ENCODE measurements at regions not wholly inside any gene's neighbourhood (a gene's known extent, or its start where the extent isn't known, plus 50 kb on each side); places are given as distances from the start of the nearest gene placed in this dataset.
"Not testable (repeated sequence)": the region's sequence is repeated elsewhere in the genome, so short reads cannot be mapped to it uniquely, and the experiment has no call there.

GRCh38 chr1:116298213-116298579 is 74.8 kb upstream of the ATP1A1 start:
- not testable (repeated sequence) for DNase-seq (ENCODE audit: low spot score)

GRCh38 chr1:116298746-116299145 is 74.3 kb upstream of the ATP1A1 start:
- DNase-seq (ENCODE audit: low spot score), result no peak

- DNase-seq (ENCODE audit: low spot score), result no peak
Observed at GRCh38 chr1:116299248-116299647, 73.8 kb upstream of the ATP1A1 start.

DNA sequence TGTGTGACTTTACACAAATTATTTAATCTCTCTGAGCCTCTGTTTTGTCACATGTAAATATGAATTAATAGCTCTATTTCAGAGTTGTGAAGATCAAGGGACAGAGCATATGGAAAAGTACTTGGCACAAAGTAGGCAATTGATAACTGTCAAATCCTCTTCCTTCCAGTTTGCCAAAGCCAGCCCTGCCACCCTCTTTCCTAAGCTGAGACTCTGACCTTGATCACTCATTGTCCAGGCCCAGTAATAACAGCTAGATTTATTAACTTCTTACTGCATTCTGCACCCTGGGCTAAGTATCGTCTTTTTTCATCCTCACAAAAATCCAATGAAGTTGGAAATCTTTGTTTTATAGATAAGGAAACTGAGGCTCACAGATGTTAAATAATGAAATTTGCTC is 70.8 kb upstream of the ATP1A1 start:
- no peak for DNase-seq (ENCODE audit: low spot score)

GRCh38 chr1:116306102-116306501 is 66.9 kb upstream of the ATP1A1 start:
- DNase-seq (ENCODE audit: low spot score), result no peak

- DNase-seq (ENCODE audit: low spot score), result no peak
Observed at GRCh38 chr1:116306840-116307442, 66.1 kb upstream of the ATP1A1 start.

DNA sequence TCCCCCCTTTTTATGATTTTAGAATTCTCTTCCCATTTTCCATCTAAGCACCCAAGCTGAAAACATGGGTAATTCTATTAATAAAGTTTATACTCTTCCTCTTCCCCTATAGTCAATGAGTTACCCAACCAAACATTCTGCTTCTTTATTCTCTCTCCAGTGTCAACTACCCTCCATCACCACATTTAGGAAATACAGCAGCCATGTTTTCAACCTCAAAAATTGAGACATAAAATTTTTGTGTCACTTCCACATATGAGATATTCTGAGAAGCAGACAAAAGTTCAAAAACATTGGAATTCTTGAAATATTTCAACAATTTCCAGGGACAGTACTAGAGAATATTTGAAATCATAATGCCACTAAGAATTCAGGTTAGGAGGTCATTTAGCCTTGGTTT is 64.8 kb upstream of the ATP1A1 start:
- DNase-seq (ENCODE audit: low spot score), result no peak

GRCh38 chr1:116309090-116309870 is 63.8 kb upstream of the ATP1A1 start:
- DNase-seq (ENCODE audit: low spot score), result no peak

- DNase-seq (ENCODE audit: low spot score), result no peak
Observed at GRCh38 chr1:116310180-116310579, 62.9 kb upstream of the ATP1A1 start.

DNA sequence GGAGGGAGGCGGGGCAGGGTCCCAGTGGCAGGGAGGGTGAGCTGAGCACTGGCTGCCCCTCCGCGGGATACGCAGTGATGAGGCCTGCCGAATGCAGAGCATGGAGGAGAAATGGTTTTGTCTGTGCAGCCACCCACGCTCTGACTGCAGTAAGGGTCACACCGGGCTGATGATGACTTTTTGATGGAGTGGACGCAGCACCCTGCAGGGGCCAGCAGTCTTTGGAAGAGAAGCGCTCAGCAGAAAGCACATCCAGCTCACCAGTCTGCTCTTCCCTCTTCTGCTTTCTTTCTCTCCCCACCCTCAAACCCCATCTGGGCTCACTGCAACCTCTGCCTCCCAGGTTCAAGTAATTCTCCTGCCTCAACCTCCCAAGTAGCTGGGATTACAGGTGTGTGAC is 61.9 kb upstream of the ATP1A1 start:
- no peak for DNase-seq (ENCODE audit: low spot score)

- no peak for DNase-seq (ENCODE audit: low spot score)
Observed at GRCh38 chr1:116311756-116312680, 61.0 kb upstream of the ATP1A1 start.

- no peak for DNase-seq (ENCODE audit: low spot score)
Observed at GRCh38 chr1:116312681-116313069, 60.4 kb upstream of the ATP1A1 start.

DNA sequence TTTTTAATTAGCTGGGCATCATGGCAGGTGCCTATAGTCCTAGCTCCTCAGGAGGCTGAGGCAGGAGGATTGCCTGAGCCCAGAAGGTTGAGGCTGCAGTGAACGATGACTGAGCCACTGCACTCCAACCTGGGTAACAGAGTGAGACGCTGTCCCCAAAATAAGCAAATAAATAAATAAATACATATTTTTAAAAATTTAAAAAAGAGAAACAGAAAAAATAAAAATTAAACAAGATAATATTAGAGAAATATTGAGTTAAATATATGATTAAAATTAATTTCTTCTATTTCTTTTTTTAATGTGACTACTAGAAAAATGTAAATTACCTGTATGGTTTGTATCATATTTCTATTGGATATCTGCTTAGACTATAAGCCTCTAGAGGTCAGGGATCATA is 59.3 kb upstream of the ATP1A1 start:
- DNase-seq (ENCODE audit: low spot score), result no peak

DNA sequence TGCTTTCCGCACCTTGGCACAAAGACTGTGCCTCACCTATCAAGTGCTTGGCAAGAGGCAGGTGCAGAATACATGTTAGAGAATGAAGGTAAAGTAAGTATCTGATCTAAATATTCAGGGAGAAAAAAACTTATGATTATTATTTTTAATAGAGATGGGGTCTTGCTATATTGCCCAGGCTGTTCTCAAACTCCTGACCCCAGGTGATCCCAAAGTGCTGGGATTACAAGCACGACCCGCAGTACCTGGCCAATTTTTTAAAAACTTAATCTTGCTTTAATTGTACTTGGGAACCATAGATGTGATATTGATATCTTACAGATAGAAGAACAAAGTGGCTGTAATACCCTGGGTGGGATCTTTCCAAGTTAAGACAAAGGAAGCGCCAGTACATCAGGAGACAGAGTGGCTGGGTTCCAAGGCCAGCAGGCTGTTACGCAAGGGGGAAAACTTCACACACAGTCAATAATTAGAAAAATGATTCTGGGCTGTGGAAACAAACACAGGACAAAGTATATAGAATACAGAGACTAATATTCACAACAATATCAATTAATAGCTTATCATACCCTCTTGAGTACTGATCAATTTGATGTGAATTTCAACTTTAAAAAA is 58.6 kb upstream of the ATP1A1 start:
- DNase-seq (ENCODE audit: low spot score), result no peak

- DNase-seq (ENCODE audit: low spot score), result no peak
Observed at GRCh38 chr1:116316373-116316772, 56.7 kb upstream of the ATP1A1 start.

DNA sequence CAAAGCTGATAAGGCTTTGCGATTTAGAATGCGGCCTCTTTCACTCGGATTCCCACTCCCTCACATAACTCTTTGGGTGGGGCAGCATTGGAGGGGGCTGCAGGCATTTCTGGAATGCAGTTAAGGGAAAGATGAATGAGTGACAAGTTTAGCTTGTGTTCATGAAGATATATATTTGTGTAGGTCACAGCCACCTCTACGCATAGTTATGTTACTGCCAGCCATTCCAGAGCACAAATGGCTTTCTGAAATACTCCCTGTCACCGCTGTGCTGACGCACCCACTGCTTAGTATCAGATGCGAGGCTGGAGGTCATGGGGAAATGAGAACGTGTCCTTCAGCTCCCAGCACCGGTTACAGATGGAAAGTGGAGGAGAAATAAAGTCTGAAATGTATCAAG is 54.1 kb upstream of the ATP1A1 start:
- no peak for DNase-seq (ENCODE audit: low spot score)

- DNase-seq (ENCODE audit: low spot score), result no peak
Observed at GRCh38 chr1:116320874-116321273, 52.2 kb upstream of the ATP1A1 start.

DNA sequence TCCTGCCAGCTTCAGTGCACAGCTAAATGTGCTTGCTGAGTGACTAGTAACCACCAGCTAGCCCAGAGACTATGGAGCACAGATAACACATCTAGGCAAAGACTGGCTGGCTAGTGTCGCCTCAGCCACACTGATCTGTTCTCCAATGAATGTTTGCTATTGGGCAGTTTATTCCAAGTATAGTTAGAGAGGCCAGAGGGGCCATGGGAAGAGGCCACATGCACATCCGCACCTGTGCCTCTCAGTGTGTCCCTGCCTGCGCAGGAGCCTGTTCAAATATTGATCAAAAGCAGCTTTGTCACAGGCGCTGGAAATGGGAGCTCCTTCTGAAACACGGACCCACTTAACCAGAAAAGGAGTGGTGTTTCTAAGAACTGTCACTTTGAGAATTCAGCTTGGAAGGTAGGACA is 51.3 kb upstream of the ATP1A1 start:
- DNase-seq (ENCODE audit: low spot score), result no peak

DNA sequence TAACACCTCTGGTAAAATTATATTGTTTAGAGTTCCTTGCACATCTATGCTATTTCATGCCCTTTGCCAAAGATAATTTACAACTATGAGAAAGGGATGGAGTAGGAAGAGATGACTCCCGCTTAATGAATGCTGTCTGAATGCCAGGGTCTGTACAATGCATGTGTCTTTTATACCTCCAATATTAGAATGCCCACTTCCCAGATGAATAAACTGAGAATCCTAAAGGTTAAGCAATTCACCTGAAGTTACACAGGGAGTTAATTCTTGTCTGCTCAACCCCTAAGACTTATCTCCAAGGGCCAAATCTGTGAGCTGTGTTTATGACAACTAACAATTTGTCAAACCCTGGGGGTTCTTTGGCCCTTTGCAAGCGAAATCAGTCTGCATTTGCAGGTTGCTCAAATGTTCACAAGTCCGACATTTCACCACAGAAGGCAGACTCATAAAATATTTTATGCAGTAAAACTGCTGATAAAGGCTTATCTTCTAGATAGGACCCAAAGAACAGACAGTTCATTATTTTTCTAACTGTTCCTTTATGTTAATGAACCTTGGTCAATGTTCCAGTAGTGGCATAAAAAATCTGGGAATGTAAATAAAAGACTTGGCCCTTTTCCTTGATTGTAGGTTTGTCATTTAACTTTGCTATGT is 50.2 kb upstream of the ATP1A1 start:
- DNase-seq (ENCODE audit: low spot score), result no peak

Measured in ureter (tissue), 1 donor.